Mucosa of rectum (tissue), 2 donors: ENCODE measurements at regions not wholly inside any gene's neighbourhood (a gene's known extent, or its start where the extent isn't known, plus 50 kb on each side); places are given as distances from the start of the nearest gene placed in this dataset.

ENCODE experiments used
- H3K27ac ChIP-seq, 2 donors: one replicate each; pipeline ENCODE4 v1.7.0; 2013; ENCODE audit warnings: inconsistent platforms in 2 of 2, low read depth in 2 of 2, low read length in 2 of 2
- H3K27me3 ChIP-seq, 2 donors: one replicate each; pipeline ENCODE4 v1.7.0; 2013; ENCODE audit warnings: low read length in 2 of 2; ENCODE audit not compliant: control insufficient read depth in 2 of 2, insufficient read depth in 2 of 2
- H3K36me3 ChIP-seq, 2 donors: one replicate each; pipeline ENCODE4 v1.7.0; 2013; ENCODE audit warnings: low read length in 2 of 2; ENCODE audit not compliant: control insufficient read depth in 2 of 2, insufficient read depth in 2 of 2
- H3K4me1 ChIP-seq, 2 donors: one replicate each; pipeline ENCODE4 v1.7.0; 2013; ENCODE audit warnings: low read length in 2 of 2, mild to moderate bottlenecking in 1 of 2; ENCODE audit not compliant: control insufficient read depth in 2 of 2, insufficient read depth in 2 of 2
- H3K4me3 ChIP-seq, 2 donors: one replicate each; pipeline ENCODE4 v1.7.0; 2013; ENCODE audit warnings: low read length in 2 of 2
- H3K9ac ChIP-seq, 2 donors: one replicate each; pipeline ENCODE4 v1.7.0; 2013; ENCODE audit warnings: low read length in 2 of 2, low read depth in 1 of 2, mild to moderate bottlenecking in 1 of 2
- H3K9me3 ChIP-seq, 2 donors: one replicate each; pipeline ENCODE4 v1.7.0; 2013; ENCODE audit warnings: low read length in 2 of 2; ENCODE audit not compliant: control insufficient read depth in 2 of 2
- donor health status: healthy.
- donor health status: Normal muscosa, but diverticular disease.

- Histone ChIP-seq H3K27ac (no peak overlapping the region), H3K36me3 (no peaks in the 10 kb centered on the region), H3K9me3 (no peaks in the 10 kb centered on the region), H3K4me3 (no peak overlapping the region), H3K27me3 (no peaks in the 10 kb centered on the region), H3K9ac (no peak overlapping the region), H3K4me1 (no peaks in the 10 kb centered on the region)
Observed at GRCh38 chr3:174620138-174620537, 239.0 kb upstream of the NAALADL2 start.

- H3K4me3 ChIP-seq: no peak overlapping the region
- H3K9me3 ChIP-seq: no peaks in the 10 kb centered on the region
- no peaks in the 10 kb centered on the region for H3K27me3 ChIP-seq
- H3K36me3 ChIP-seq: no peaks in the 10 kb centered on the region
- H3K4me1 ChIP-seq: no peaks in the 10 kb centered on the region
- H3K27ac ChIP-seq: no peak overlapping the region
- H3K9ac ChIP-seq: no peak overlapping the region
Observed at GRCh38 chr3:174620855-174621472, 238.2 kb upstream of the NAALADL2 start.

- no peak overlapping the region for H3K27ac ChIP-seq
- no peak overlapping the region for H3K9ac ChIP-seq
- no peaks in the 10 kb centered on the region for H3K36me3 ChIP-seq
- no peaks in the 10 kb centered on the region for H3K4me1 ChIP-seq
- H3K9me3 ChIP-seq: no peaks in the 10 kb centered on the region
- H3K27me3 ChIP-seq: no peaks in the 10 kb centered on the region
- no peak overlapping the region for H3K4me3 ChIP-seq
Observed at GRCh38 chr3:174633342-174633741, 225.8 kb upstream of the NAALADL2 start.

GRCh38 chr3:174636451-174636850 is 222.7 kb upstream of the NAALADL2 start:
- H3K27ac ChIP-seq: no peak overlapping the region
- H3K9me3 ChIP-seq: no peaks in the 10 kb centered on the region
- no peak overlapping the region for H3K9ac ChIP-seq
- H3K4me1 ChIP-seq: no peaks in the 10 kb centered on the region
- H3K4me3 ChIP-seq: no peak overlapping the region
- no peaks in the 10 kb centered on the region for H3K27me3 ChIP-seq
- H3K36me3 ChIP-seq: no peaks in the 10 kb centered on the region

- H3K27ac ChIP-seq: no peak overlapping the region
- no peaks in the 10 kb centered on the region for H3K9me3 ChIP-seq
- no peaks in the 10 kb centered on the region for H3K4me1 ChIP-seq
- no peak overlapping the region for H3K4me3 ChIP-seq
- H3K36me3 ChIP-seq: no peaks in the 10 kb centered on the region
- H3K27me3 ChIP-seq: no peaks in the 10 kb centered on the region
- H3K9ac ChIP-seq: no peak overlapping the region
Observed at GRCh38 chr3:174639406-174639805, 219.7 kb upstream of the NAALADL2 start.

- H3K27me3 ChIP-seq: no peaks in the 10 kb centered on the region
- H3K4me1 ChIP-seq: no peaks in the 10 kb centered on the region
- H3K4me3 ChIP-seq: no peak overlapping the region
- H3K36me3 ChIP-seq: no peaks in the 10 kb centered on the region
- no peaks in the 10 kb centered on the region for H3K9me3 ChIP-seq
- H3K9ac ChIP-seq: no peak overlapping the region
- no peak overlapping the region for H3K27ac ChIP-seq
Observed at GRCh38 chr3:174639970-174640369, 219.2 kb upstream of the NAALADL2 start.

GRCh38 chr3:174640932-174641331 is 218.2 kb upstream of the NAALADL2 start:
- Histone ChIP-seq H3K27ac (no peak overlapping the region), H3K9me3 (no peaks in the 10 kb centered on the region), H3K4me3 (no peak overlapping the region), H3K36me3 (no peaks in the 10 kb centered on the region), H3K27me3 (no peaks in the 10 kb centered on the region), H3K4me1 (no peaks in the 10 kb centered on the region), H3K9ac (no peak overlapping the region)

- Histone ChIP-seq H3K9ac (no peak overlapping the region), H3K27ac (no peak overlapping the region), H3K4me1 (no peaks in the 10 kb centered on the region), H3K27me3 (no peaks in the 10 kb centered on the region), H3K4me3 (no peak overlapping the region), H3K9me3 (no peaks in the 10 kb centered on the region), H3K36me3 (no peaks in the 10 kb centered on the region)
Observed at GRCh38 chr3:174644287-174644686, 214.8 kb upstream of the NAALADL2 start.

GRCh38 chr3:174651951-174652350 is 207.2 kb upstream of the NAALADL2 start:
- H3K9me3 ChIP-seq: no peaks in the 10 kb centered on the region
- H3K9ac ChIP-seq: no peak overlapping the region
- no peaks in the 10 kb centered on the region for H3K4me1 ChIP-seq
- H3K27me3 ChIP-seq: no peaks in the 10 kb centered on the region
- no peak overlapping the region for H3K4me3 ChIP-seq
- no peak overlapping the region for H3K27ac ChIP-seq
- no peaks in the 10 kb centered on the region for H3K36me3 ChIP-seq

GRCh38 chr3:174659511-174659910 is 199.6 kb upstream of the NAALADL2 start:
- H3K27me3 ChIP-seq: no peaks in the 10 kb centered on the region
- H3K36me3 ChIP-seq: no peaks in the 10 kb centered on the region
- H3K4me1 ChIP-seq: no peaks in the 10 kb centered on the region
- H3K9ac ChIP-seq: no peak overlapping the region
- H3K4me3 ChIP-seq: no peak overlapping the region
- no peaks in the 10 kb centered on the region for H3K9me3 ChIP-seq
- H3K27ac ChIP-seq: no peak overlapping the region

- Histone ChIP-seq H3K9me3 (no peaks in the 10 kb centered on the region), H3K27me3 (no peaks in the 10 kb centered on the region), H3K4me3 (no peak overlapping the region), H3K36me3 (no peaks in the 10 kb centered on the region), H3K9ac (no peak overlapping the region), H3K4me1 (peaks cover 0 to 2% of the 10 kb centered on the region in 2 donors), H3K27ac (no peak overlapping the region)
Observed at GRCh38 chr3:174662653-174663052, 196.5 kb upstream of the NAALADL2 start.
